ENCODE measurements at regions not wholly inside any gene's neighbourhood (a gene's known extent, or its start where the extent isn't known, plus 50 kb on each side); places are given as distances from the start of the nearest gene placed in this dataset.

DNA sequence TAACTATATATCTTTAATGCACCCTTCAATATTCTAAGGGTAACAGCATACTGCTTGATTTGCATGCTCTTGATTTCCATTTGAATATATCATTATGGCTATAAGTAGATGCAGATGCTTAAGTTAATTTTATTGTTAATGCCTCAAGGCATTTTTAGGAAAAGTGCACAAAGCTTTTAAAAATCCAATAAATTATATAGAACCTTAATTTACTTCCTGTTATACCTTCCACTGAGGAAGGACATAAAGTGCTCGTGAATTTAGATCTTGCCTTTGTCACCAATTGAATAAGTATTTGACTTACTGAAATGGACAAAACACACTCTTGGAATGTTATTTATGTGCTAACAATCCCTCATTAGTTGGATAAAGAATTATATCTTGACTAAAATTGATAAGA, 276.7 kb upstream of the CCDC54 start:
- no peak for TF ChIP-seq CTCF (IDR thresholded peaks at IDR 0.05)
- TF ChIP-seq POLR2AphosphoS5 (IDR thresholded peaks at IDR 0.05): no peak
- no peak for TF ChIP-seq POLR2A (IDR thresholded peaks at IDR 0.05)
- no peak for TF ChIP-seq EP300 (IDR thresholded peaks at IDR 0.05; ENCODE audit: low read depth)

All from transverse colon (tissue), 4 donors.